H1 (cell line): ENCODE measurements at regions not wholly inside any gene's neighbourhood (a gene's known extent, or its start where the extent isn't known, plus 50 kb on each side); places are given as distances from the start of the nearest gene placed in this dataset.

Source experiments
- CTCF ChIA-PET: fragments of 300-600 bp; sonication (Branson Sonifier 250); formaldehyde crosslinking; loops from one replicate; lab custom pipeline; 2021; ENCODE audit not compliant: partially characterized antibody; lab: Charles Lee
- POLR2A ChIA-PET: fragments of 300-600 bp; sonication (Branson Sonifier 250); formaldehyde crosslinking; loops from one replicate; lab custom pipeline; 2021; ENCODE audit warnings: inconsistent platforms; ENCODE audit not compliant: partially characterized antibody; lab: Charles Lee
- DNase-seq, 2 experiments: peaks; one replicate each; pipeline versions ENCODE4 v3.0.0 to v3.0.0-alpha.2; 2010 to 2022; ENCODE audit warnings: low spot score in 2 of 2, low read depth in 1 of 2, mixed read lengths in 1 of 2
- FAIRE-seq: peaks from 2 replicates; lab custom pipeline; 2011; peaks lifted over from hg19 to GRCh38; lab: Jason Lieb, UNC
- H2AFZ ChIP-seq: 2 replicates; pipeline ENCODE4 v1.8.1; 2012; ENCODE audit warnings: low read length, inconsistent platforms
- H2AK5ac ChIP-seq: 2 replicates; pipeline ENCODE4 v1.6.1; 2013; ENCODE audit warnings: low read depth, low read length
- H2BK120ac ChIP-seq: replicated peaks from 2 replicates; pipeline ENCODE3; 2013; ENCODE audit warnings: low read depth, low read length, inconsistent platforms
- H2BK12ac ChIP-seq: 2 replicates; pipeline ENCODE4 v1.6.1; 2013; ENCODE audit warnings: low read depth, low read length
- H2BK15ac ChIP-seq: 2 replicates; pipeline ENCODE4 v1.6.1; 2013; ENCODE audit warnings: low read length
- H2BK20ac ChIP-seq: 2 replicates; pipeline ENCODE4 v1.6.1; 2013; ENCODE audit warnings: low read length
- H2BK5ac ChIP-seq: 2 replicates; pipeline ENCODE4 v1.6.1; 2013; ENCODE audit warnings: low read depth, low read length
- H3K14ac ChIP-seq: 2 replicates; pipeline ENCODE4 v1.6.1; 2013; ENCODE audit warnings: inconsistent platforms; ENCODE audit not compliant: insufficient read length
- H3K18ac ChIP-seq: 2 replicates; pipeline ENCODE4 v1.6.1; 2013; ENCODE audit warnings: low read length; ENCODE audit errors: extremely low read depth
- H3K23ac ChIP-seq: 2 replicates; pipeline ENCODE4 v1.6.1; 2013; ENCODE audit warnings: inconsistent platforms; ENCODE audit not compliant: insufficient read length
- H3K23me2 ChIP-seq: 2 replicates; pipeline ENCODE4 v1.6.1; 2013; ENCODE audit warnings: low read depth, low read length
- H3K27ac ChIP-seq: 2 replicates; pipeline ENCODE4 v1.6.1; 2011; ENCODE audit warnings: low read depth, low read length, inconsistent platforms
- H3K27me3 ChIP-seq, 4 experiments: replicated peaks in 1 of 4; 1 replicate in 1 of 4; 2 replicates in 3 of 4; pipeline versions ENCODE4 v1.6.1 to v1.8.1; 2011 to 2013; ENCODE audit warnings: low read length in 3 of 4, mild to moderate bottlenecking in 3 of 4, inconsistent platforms in 2 of 4, mixed read lengths in 2 of 4, moderate library complexity in 1 of 4; ENCODE audit not compliant: control insufficient read depth in 3 of 4, insufficient read depth in 3 of 4; ENCODE audit errors: extremely low read depth in 1 of 4
- H3K36me3 ChIP-seq, 4 experiments: 2 replicates each; pipeline versions ENCODE4 v1.6.1 to v1.8.1; 2011 to 2013; ENCODE audit warnings: mild to moderate bottlenecking in 4 of 4, low read length in 3 of 4, moderate library complexity in 2 of 4, control low read depth in 1 of 4, inconsistent platforms in 1 of 4; ENCODE audit not compliant: insufficient read depth in 4 of 4, control insufficient read depth in 2 of 4
- H3K4ac ChIP-seq: replicated peaks from 2 replicates; pipeline ENCODE3; 2013; ENCODE audit warnings: low read length, low read depth, mixed read lengths, inconsistent platforms; ENCODE audit not compliant: insufficient read length
- H3K4me1 ChIP-seq, 4 experiments: replicated peaks in 1 of 4; 1 replicate in 1 of 4; 2 replicates in 3 of 4; pipeline versions ENCODE4 v1.6.1 to v1.8.1; 2011 to 2013; ENCODE audit warnings: low read length in 3 of 4, inconsistent platforms in 2 of 4, mixed read lengths in 1 of 4; ENCODE audit not compliant: insufficient read depth in 4 of 4, control insufficient read depth in 3 of 4
- H3K4me2 ChIP-seq, 2 experiments: 2 replicates each; pipeline versions ENCODE4 v1.6.1 to v1.8.1; 2011 to 2013; ENCODE audit warnings: low read depth in 2 of 2, low read length in 2 of 2, control low read depth in 1 of 2, inconsistent platforms in 1 of 2, mild to moderate bottlenecking in 1 of 2; ENCODE audit not compliant: insufficient read depth in 1 of 2
- H3K4me3 ChIP-seq, 4 experiments: fragments of 200-600, 300-600 bp in 1 of 4; sonication (generic), shearing (Covaris generic), sonication (Bioruptor Twin) in 1 of 4; 2 replicates each; pipeline versions ENCODE4 v1.5.1 to v1.8.1; 2011 to 2016; ENCODE audit warnings: low read length in 4 of 4, low read depth in 3 of 4, control low read depth in 2 of 4, inconsistent platforms in 2 of 4, mild to moderate bottlenecking in 2 of 4, mixed read lengths in 1 of 4, moderate library complexity in 1 of 4; ENCODE audit not compliant: insufficient read depth in 2 of 4; ENCODE audit errors: extremely low read depth in 1 of 4
- H3K56ac ChIP-seq: replicated peaks from 2 replicates; pipeline ENCODE3; 2013; ENCODE audit warnings: low read depth, mild to moderate bottlenecking, mixed read lengths, low read length, inconsistent platforms; ENCODE audit not compliant: insufficient read length
- H3K79me1 ChIP-seq: 2 replicates; pipeline ENCODE4 v1.6.1; 2013; ENCODE audit warnings: low read depth, low read length, control low read depth
- H3K79me2 ChIP-seq, 2 experiments: 2 replicates each; pipeline versions ENCODE4 v1.6.1 to v1.8.1; 2012 to 2013; ENCODE audit warnings: low read length in 2 of 2, mild to moderate bottlenecking in 2 of 2, inconsistent platforms in 1 of 2; ENCODE audit not compliant: insufficient read depth in 2 of 2, control insufficient read depth in 1 of 2
- H3K9ac ChIP-seq, 4 experiments: replicated peaks in 1 of 4; 1 replicate in 1 of 4; 2 replicates in 3 of 4; pipeline versions ENCODE4 v1.6.1 to v1.8.1; 2011 to 2013; ENCODE audit warnings: low read depth in 3 of 4, low read length in 3 of 4, control low read depth in 2 of 4, mild to moderate bottlenecking in 2 of 4, moderate library complexity in 2 of 4, inconsistent platforms in 1 of 4; ENCODE audit errors: extremely low read depth in 1 of 4
- H3K9me3 ChIP-seq, 2 experiments: 2 replicates each; pipeline versions ENCODE4 v1.6.1 to v1.8.1; 2012 to 2013; ENCODE audit warnings: mild to moderate bottlenecking in 2 of 2, moderate library complexity in 2 of 2, control low read depth in 1 of 2, inconsistent platforms in 1 of 2, low read depth in 1 of 2, low read length in 1 of 2, mixed read lengths in 1 of 2; ENCODE audit not compliant: insufficient read depth in 2 of 2
- H4K20me1 ChIP-seq, 2 experiments: replicated peaks in 1 of 2; 2 replicates each; pipeline versions ENCODE3 to v1.8.1; 2011 to 2013; ENCODE audit warnings: inconsistent platforms in 2 of 2, low read length in 2 of 2, mild to moderate bottlenecking in 1 of 2; ENCODE audit not compliant: insufficient read depth in 2 of 2, control insufficient read depth in 1 of 2
- H4K5ac ChIP-seq: 2 replicates; pipeline ENCODE4 v1.6.1; 2013; ENCODE audit warnings: low read length, low read depth, mixed read lengths, inconsistent platforms; ENCODE audit not compliant: insufficient read length
- H4K8ac ChIP-seq: 2 replicates; pipeline ENCODE4 v1.8.0; 2013; ENCODE audit warnings: mild to moderate bottlenecking, moderate library complexity, low read length, inconsistent platforms; ENCODE audit not compliant: insufficient read depth; ENCODE audit errors: extremely low read depth
- H4K91ac ChIP-seq: replicated peaks from 2 replicates; pipeline ENCODE3; 2013; ENCODE audit warnings: low read length, mixed read lengths, inconsistent platforms; ENCODE audit not compliant: insufficient read length
- USF2 ChIP-seq: IDR thresholded peaks from 2 replicates; pipeline ENCODE4 v1.6.1; 2011; ENCODE audit warnings: low read length, improper control_type of control experiment
- ZNF274 ChIP-seq: IDR thresholded peaks from 2 replicates; pipeline ENCODE4 v1.7.0; 2012; ENCODE audit warnings: low read length, borderline replicate concordance; ENCODE audit errors: extremely low read depth
- WGBS, 2 experiments: shearing (Covaris generic) in 1 of 2; methylation state at CpG; one replicate each; pipeline versions ENCODE4 v1.1.6 to v1.1.7; 2013 to 2015; ENCODE audit warnings: low lambda C conversion rate in 2 of 2, mixed read lengths in 2 of 2, inconsistent platforms in 1 of 2, low coverage in 1 of 2, missing lambda C conversion rate in 1 of 2; ENCODE audit not compliant: insufficient replicate concordance in 2 of 2, insufficient coverage in 1 of 2, insufficient read length in 1 of 2; ENCODE audit errors: extremely low coverage in 1 of 2, missing lambda C conversion rate in 1 of 2; 5-methylcytosine and 5-hydroxymethylcytosine counted together

DNA sequence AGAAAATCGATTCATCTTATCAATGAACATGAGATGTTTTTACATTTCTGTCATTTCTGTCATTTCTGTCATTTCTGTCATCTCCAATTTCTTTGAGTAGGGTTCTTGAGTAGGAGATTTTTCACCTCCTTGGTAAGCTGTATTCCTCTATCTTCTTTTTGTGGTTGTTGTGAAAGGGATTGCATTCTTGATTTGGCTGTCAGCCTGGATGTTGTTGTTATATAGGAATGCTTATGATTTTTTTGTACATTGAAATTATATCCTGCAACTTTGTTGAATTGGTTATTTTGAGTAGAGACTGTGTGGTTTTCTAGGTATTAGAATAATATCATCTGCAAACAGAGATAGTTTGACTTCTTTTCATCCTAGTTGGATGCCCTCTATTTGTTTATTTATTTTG lies 1233.7 kb downstream of the PLA2G4A start:
- Histone ChIP-seq H4K91ac (no peak overlapping the region), H3K18ac (no peak overlapping the region), H3K79me1 (no peaks in the 10 kb centered on the region), H2BK12ac (no peak overlapping the region), H3K79me2 (no peaks in the 10 kb centered on the region), H4K5ac (no peak overlapping the region), H3K9me3 (no peaks in the 10 kb centered on the region), H3K36me3 (no peaks in the 10 kb centered on the region), H3K14ac (no peak overlapping the region), H2BK5ac (no peak overlapping the region), H2BK15ac (no peak overlapping the region), H2BK120ac (no peak overlapping the region), H3K9ac (no peak overlapping the region), H2AK5ac (no peak overlapping the region), H2AFZ (no peak overlapping the region), H3K23ac (no peak overlapping the region), H3K4me2 (no peak overlapping the region), H4K8ac (no peak overlapping the region), H3K4ac (no peak overlapping the region), H2BK20ac (no peak overlapping the region), H3K27ac (no peak overlapping the region)
- ChIA-PET POLR2A (no interaction called here), CTCF (no interaction called here)
- no peak for FAIRE-seq
- TF ChIP-seq USF2 (no peak), ZNF274 (no peak)
- TF ChIP-seq, all 59 proteins: peak for 0
- H3K4me3 ChIP-seq: no peak overlapping the region
- H4K20me1 ChIP-seq: no peaks in the 10 kb centered on the region
- DNase-seq: no peak
- no peaks in the 10 kb centered on the region for H3K4me1 ChIP-seq
- no peak overlapping the region for H3K56ac ChIP-seq
- WGBS, 2 experiments: 88% methylated on average over 1 of the region's 1 CpG; no CpG with 5 or more reads in 1 of the 2 experiments
- H3K27me3 ChIP-seq: no peaks in the 10 kb centered on the region
- H3K23me2 ChIP-seq: no peaks in the 10 kb centered on the region
